Coronary artery (tissue), 2 donors: ENCODE measurements at regions not wholly inside any gene's neighbourhood (a gene's known extent, or its start where the extent isn't known, plus 50 kb on each side); places are given as distances from the start of the nearest gene placed in this dataset.

ENCODE experiments used
- DNase-seq: peaks from one replicate; pipeline ENCODE4 v3.0.0-alpha.2; 2017; ENCODE audit warnings: low spot score
- H3K27ac ChIP-seq, 2 donors: fragments of 200-600 bp; sonication (generic); one replicate each; pipeline ENCODE4 v1.5.1; 2016 to 2019
- H3K4me3 ChIP-seq: fragments of 200-600 bp; sonication (generic); 2 replicates; pipeline ENCODE4 v1.5.1; 2016; ENCODE audit warnings: mild to moderate bottlenecking, moderate library complexity
- CTCF ChIP-seq: fragments of 200-600 bp; sonication (generic); IDR thresholded peaks from one replicate; pipeline ENCODE4 v1.5.1; 2019; ENCODE audit warnings: antibody characterized with exemption

GRCh38 chr5:74174366-74174765, 466.2 kb downstream of the ENC1 start:
- no peak for DNase-seq
- Histone ChIP-seq H3K27ac (no peak overlapping the region), H3K4me3 (no peak overlapping the region)
- TF ChIP-seq CTCF: no peak

- H3K27ac ChIP-seq: no peak overlapping the region
- DNase-seq: no peak
- no peak overlapping the region for H3K4me3 ChIP-seq
- no peak for TF ChIP-seq CTCF
Observed at GRCh38 chr5:74173665-74174064, 466.9 kb downstream of the ENC1 start.

GRCh38 chr5:74173241-74173640, 467.3 kb downstream of the ENC1 start:
- Histone ChIP-seq H3K27ac (no peak overlapping the region), H3K4me3 (no peak overlapping the region)
- no peak for TF ChIP-seq CTCF
- DNase-seq: no peak

GRCh38 chr5:74169701-74170100, 470.8 kb downstream of the ENC1 start:
- no peak overlapping the region for H3K4me3 ChIP-seq
- TF ChIP-seq CTCF: no peak
- DNase-seq: no peak
- H3K27ac ChIP-seq: no peak overlapping the region

- no peak overlapping the region for H3K27ac ChIP-seq
- H3K4me3 ChIP-seq: no peak overlapping the region
- no peak for TF ChIP-seq CTCF
- DNase-seq: no peak
Observed at GRCh38 chr5:74167930-74168315, 472.6 kb downstream of the ENC1 start.

- no peak for DNase-seq
- no peak overlapping the region for H3K4me3 ChIP-seq
- H3K27ac ChIP-seq: no peak overlapping the region
- no peak for TF ChIP-seq CTCF
Observed at GRCh38 chr5:74167206-74167929, 473.2 kb downstream of the ENC1 start.

- DNase-seq: no peak
- no peak overlapping the region for H3K4me3 ChIP-seq
- no peak overlapping the region for H3K27ac ChIP-seq
- no peak for TF ChIP-seq CTCF
Observed at GRCh38 chr5:74166064-74166463, 474.5 kb downstream of the ENC1 start.
